H1 (cell line): ENCODE measurements at regions not wholly inside any gene's neighbourhood (a gene's known extent, or its start where the extent isn't known, plus 50 kb on each side); places are given as distances from the start of the nearest gene placed in this dataset.

Experiments used
- CTCF ChIA-PET: fragments of 300-600 bp; sonication (Branson Sonifier 250); formaldehyde crosslinking; loops from one replicate; lab custom pipeline; 2021; ENCODE audit not compliant: partially characterized antibody; lab: Charles Lee
- POLR2A ChIA-PET: fragments of 300-600 bp; sonication (Branson Sonifier 250); formaldehyde crosslinking; loops from one replicate; lab custom pipeline; 2021; ENCODE audit warnings: inconsistent platforms; ENCODE audit not compliant: partially characterized antibody; lab: Charles Lee
- DNase-seq, 2 experiments: peaks; one replicate each; pipeline versions ENCODE4 v3.0.0 to v3.0.0-alpha.2; 2010 to 2022; ENCODE audit warnings: low spot score in 2 of 2, low read depth in 1 of 2, mixed read lengths in 1 of 2
- FAIRE-seq: peaks from 2 replicates; lab custom pipeline; 2011; peaks lifted over from hg19 to GRCh38; lab: Jason Lieb, UNC
- H2AFZ ChIP-seq: 2 replicates; pipeline ENCODE4 v1.8.1; 2012; ENCODE audit warnings: low read length, inconsistent platforms
- H2AK5ac ChIP-seq: 2 replicates; pipeline ENCODE4 v1.6.1; 2013; ENCODE audit warnings: low read depth, low read length
- H2BK120ac ChIP-seq: replicated peaks from 2 replicates; pipeline ENCODE3; 2013; ENCODE audit warnings: low read depth, low read length, inconsistent platforms
- H2BK12ac ChIP-seq: 2 replicates; pipeline ENCODE4 v1.6.1; 2013; ENCODE audit warnings: low read depth, low read length
- H2BK15ac ChIP-seq: 2 replicates; pipeline ENCODE4 v1.6.1; 2013; ENCODE audit warnings: low read length
- H2BK20ac ChIP-seq: 2 replicates; pipeline ENCODE4 v1.6.1; 2013; ENCODE audit warnings: low read length
- H2BK5ac ChIP-seq: 2 replicates; pipeline ENCODE4 v1.6.1; 2013; ENCODE audit warnings: low read depth, low read length
- H3K14ac ChIP-seq: 2 replicates; pipeline ENCODE4 v1.6.1; 2013; ENCODE audit warnings: inconsistent platforms; ENCODE audit not compliant: insufficient read length
- H3K18ac ChIP-seq: 2 replicates; pipeline ENCODE4 v1.6.1; 2013; ENCODE audit warnings: low read length; ENCODE audit errors: extremely low read depth
- H3K23ac ChIP-seq: 2 replicates; pipeline ENCODE4 v1.6.1; 2013; ENCODE audit warnings: inconsistent platforms; ENCODE audit not compliant: insufficient read length
- H3K23me2 ChIP-seq: 2 replicates; pipeline ENCODE4 v1.6.1; 2013; ENCODE audit warnings: low read depth, low read length
- H3K27ac ChIP-seq: 2 replicates; pipeline ENCODE4 v1.6.1; 2011; ENCODE audit warnings: low read depth, low read length, inconsistent platforms
- H3K27me3 ChIP-seq, 4 experiments: replicated peaks in 1 of 4; 1 replicate in 1 of 4; 2 replicates in 3 of 4; pipeline versions ENCODE4 v1.6.1 to v1.8.1; 2011 to 2013; ENCODE audit warnings: low read length in 3 of 4, mild to moderate bottlenecking in 3 of 4, inconsistent platforms in 2 of 4, mixed read lengths in 2 of 4, moderate library complexity in 1 of 4; ENCODE audit not compliant: control insufficient read depth in 3 of 4, insufficient read depth in 3 of 4; ENCODE audit errors: extremely low read depth in 1 of 4
- H3K36me3 ChIP-seq, 4 experiments: 2 replicates each; pipeline versions ENCODE4 v1.6.1 to v1.8.1; 2011 to 2013; ENCODE audit warnings: mild to moderate bottlenecking in 4 of 4, low read length in 3 of 4, moderate library complexity in 2 of 4, control low read depth in 1 of 4, inconsistent platforms in 1 of 4; ENCODE audit not compliant: insufficient read depth in 4 of 4, control insufficient read depth in 2 of 4
- H3K4ac ChIP-seq: replicated peaks from 2 replicates; pipeline ENCODE3; 2013; ENCODE audit warnings: low read length, low read depth, mixed read lengths, inconsistent platforms; ENCODE audit not compliant: insufficient read length
- H3K4me1 ChIP-seq, 4 experiments: replicated peaks in 1 of 4; 1 replicate in 1 of 4; 2 replicates in 3 of 4; pipeline versions ENCODE4 v1.6.1 to v1.8.1; 2011 to 2013; ENCODE audit warnings: low read length in 3 of 4, inconsistent platforms in 2 of 4, mixed read lengths in 1 of 4; ENCODE audit not compliant: insufficient read depth in 4 of 4, control insufficient read depth in 3 of 4
- H3K4me2 ChIP-seq, 2 experiments: 2 replicates each; pipeline versions ENCODE4 v1.6.1 to v1.8.1; 2011 to 2013; ENCODE audit warnings: low read depth in 2 of 2, low read length in 2 of 2, control low read depth in 1 of 2, inconsistent platforms in 1 of 2, mild to moderate bottlenecking in 1 of 2; ENCODE audit not compliant: insufficient read depth in 1 of 2
- H3K4me3 ChIP-seq, 4 experiments: fragments of 200-600, 300-600 bp in 1 of 4; sonication (generic), shearing (Covaris generic), sonication (Bioruptor Twin) in 1 of 4; 2 replicates each; pipeline versions ENCODE4 v1.5.1 to v1.8.1; 2011 to 2016; ENCODE audit warnings: low read length in 4 of 4, low read depth in 3 of 4, control low read depth in 2 of 4, inconsistent platforms in 2 of 4, mild to moderate bottlenecking in 2 of 4, mixed read lengths in 1 of 4, moderate library complexity in 1 of 4; ENCODE audit not compliant: insufficient read depth in 2 of 4; ENCODE audit errors: extremely low read depth in 1 of 4
- H3K56ac ChIP-seq: replicated peaks from 2 replicates; pipeline ENCODE3; 2013; ENCODE audit warnings: low read depth, mild to moderate bottlenecking, mixed read lengths, low read length, inconsistent platforms; ENCODE audit not compliant: insufficient read length
- H3K79me1 ChIP-seq: 2 replicates; pipeline ENCODE4 v1.6.1; 2013; ENCODE audit warnings: low read depth, low read length, control low read depth
- H3K79me2 ChIP-seq, 2 experiments: 2 replicates each; pipeline versions ENCODE4 v1.6.1 to v1.8.1; 2012 to 2013; ENCODE audit warnings: low read length in 2 of 2, mild to moderate bottlenecking in 2 of 2, inconsistent platforms in 1 of 2; ENCODE audit not compliant: insufficient read depth in 2 of 2, control insufficient read depth in 1 of 2
- H3K9ac ChIP-seq, 4 experiments: replicated peaks in 1 of 4; 1 replicate in 1 of 4; 2 replicates in 3 of 4; pipeline versions ENCODE4 v1.6.1 to v1.8.1; 2011 to 2013; ENCODE audit warnings: low read depth in 3 of 4, low read length in 3 of 4, control low read depth in 2 of 4, mild to moderate bottlenecking in 2 of 4, moderate library complexity in 2 of 4, inconsistent platforms in 1 of 4; ENCODE audit errors: extremely low read depth in 1 of 4
- H3K9me3 ChIP-seq, 2 experiments: 2 replicates each; pipeline versions ENCODE4 v1.6.1 to v1.8.1; 2012 to 2013; ENCODE audit warnings: mild to moderate bottlenecking in 2 of 2, moderate library complexity in 2 of 2, control low read depth in 1 of 2, inconsistent platforms in 1 of 2, low read depth in 1 of 2, low read length in 1 of 2, mixed read lengths in 1 of 2; ENCODE audit not compliant: insufficient read depth in 2 of 2
- H4K20me1 ChIP-seq, 2 experiments: replicated peaks in 1 of 2; 2 replicates each; pipeline versions ENCODE3 to v1.8.1; 2011 to 2013; ENCODE audit warnings: inconsistent platforms in 2 of 2, low read length in 2 of 2, mild to moderate bottlenecking in 1 of 2; ENCODE audit not compliant: insufficient read depth in 2 of 2, control insufficient read depth in 1 of 2
- H4K5ac ChIP-seq: 2 replicates; pipeline ENCODE4 v1.6.1; 2013; ENCODE audit warnings: low read length, low read depth, mixed read lengths, inconsistent platforms; ENCODE audit not compliant: insufficient read length
- H4K8ac ChIP-seq: 2 replicates; pipeline ENCODE4 v1.8.0; 2013; ENCODE audit warnings: mild to moderate bottlenecking, moderate library complexity, low read length, inconsistent platforms; ENCODE audit not compliant: insufficient read depth; ENCODE audit errors: extremely low read depth
- H4K91ac ChIP-seq: replicated peaks from 2 replicates; pipeline ENCODE3; 2013; ENCODE audit warnings: low read length, mixed read lengths, inconsistent platforms; ENCODE audit not compliant: insufficient read length
- TEAD4 ChIP-seq: IDR thresholded peaks from 2 replicates; pipeline ENCODE4 v1.6.1; 2012; ENCODE audit warnings: low read depth, low read length, inconsistent platforms, mixed read lengths
- WGBS, 2 experiments: shearing (Covaris generic) in 1 of 2; methylation state at CpG; one replicate each; pipeline versions ENCODE4 v1.1.6 to v1.1.7; 2013 to 2015; ENCODE audit warnings: low lambda C conversion rate in 2 of 2, mixed read lengths in 2 of 2, inconsistent platforms in 1 of 2, low coverage in 1 of 2, missing lambda C conversion rate in 1 of 2; ENCODE audit not compliant: insufficient replicate concordance in 2 of 2, insufficient coverage in 1 of 2, insufficient read length in 1 of 2; ENCODE audit errors: extremely low coverage in 1 of 2, missing lambda C conversion rate in 1 of 2; 5-methylcytosine and 5-hydroxymethylcytosine counted together

DNA sequence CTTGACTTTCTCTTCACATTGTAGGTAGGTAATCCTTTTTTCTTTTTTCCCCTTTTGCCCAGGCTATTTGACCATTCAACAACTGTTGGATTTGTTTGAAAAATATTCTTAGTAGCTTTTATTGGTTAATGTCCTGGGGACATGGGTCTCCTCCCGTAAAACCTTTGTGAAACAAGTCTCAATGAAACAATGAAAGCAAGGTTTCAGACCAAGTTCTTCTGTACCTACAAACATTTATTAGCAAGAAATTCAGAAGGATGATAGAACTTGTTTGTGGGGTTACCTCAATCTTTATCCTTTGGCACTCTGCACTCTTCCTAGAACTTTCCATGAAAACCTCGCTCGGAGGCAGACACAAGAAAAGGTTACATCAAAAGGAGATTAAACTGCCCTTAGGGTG, 190.7 kb upstream of the ANK2 start:
- H3K27me3 ChIP-seq = no peaks in the 10 kb centered on the region
- no peak overlapping the region for H2BK5ac ChIP-seq
- no peak overlapping the region for H3K4me3 ChIP-seq
- H3K23ac ChIP-seq = no peak overlapping the region
- no peak overlapping the region for H3K4ac ChIP-seq
- H4K8ac ChIP-seq = no peak overlapping the region
- H3K14ac ChIP-seq = no peak overlapping the region
- no peak overlapping the region for H2AK5ac ChIP-seq
- H2BK15ac ChIP-seq = no peak overlapping the region
- no peak overlapping the region for H4K91ac ChIP-seq
- H2BK20ac ChIP-seq = no peak overlapping the region
- no peak overlapping the region for H3K4me2 ChIP-seq
- no peaks in the 10 kb centered on the region for H3K36me3 ChIP-seq
- no peak overlapping the region for H2AFZ ChIP-seq
- no peak for TF ChIP-seq TEAD4
- no peak overlapping the region for H3K18ac ChIP-seq
- DNase-seq (no peak), FAIRE-seq (no peak)
- H3K27ac ChIP-seq = no peak overlapping the region
- H3K79me2 ChIP-seq = peaks cover 0 to 12% of the 10 kb centered on the region in 2 experiments; a peak in 1 of 4 replicates
- no peaks in the 10 kb centered on the region for H4K20me1 ChIP-seq
- H2BK120ac ChIP-seq = peak overlapping the region; percentile 69
- no peaks in the 10 kb centered on the region for H3K79me1 ChIP-seq
- no peak overlapping the region for H3K56ac ChIP-seq
- H2BK12ac ChIP-seq = no peak overlapping the region
- peak overlapping the region; percentile 47 for H4K5ac ChIP-seq
- peaks cover 0 to 22% (median 16%) of the 10 kb centered on the region in 4 experiments; a peak in 6 of 7 replicates for H3K4me1 ChIP-seq
- H3K9me3 ChIP-seq = no peaks in the 10 kb centered on the region
- ChIA-PET POLR2A (interaction anchor here (1.0 kb wide), 1 partner anchor 18 kb away, joined by 5 read pairs; no protein-coding TSS in a partner anchor), CTCF (interaction anchor here (0.8 to 3.0 kb wide), 3 partner anchors 10 to 80 kb away, joined by 3 to 10 read pairs (median 5); no protein-coding TSS in a partner anchor)
- H3K9ac ChIP-seq = no peak overlapping the region
- H3K23me2 ChIP-seq = no peaks in the 10 kb centered on the region; the same call in 1 of the 2 replicates
- WGBS, 2 experiments = 96% methylated on average over 3 of the region's 3 CpGs; no CpG with 5 or more reads in 1 of the 2 experiments
